ENCODE measurements at regions not wholly inside any gene's neighbourhood (a gene's known extent, or its start where the extent isn't known, plus 50 kb on each side); places are given as distances from the start of the nearest gene placed in this dataset.

DNA sequence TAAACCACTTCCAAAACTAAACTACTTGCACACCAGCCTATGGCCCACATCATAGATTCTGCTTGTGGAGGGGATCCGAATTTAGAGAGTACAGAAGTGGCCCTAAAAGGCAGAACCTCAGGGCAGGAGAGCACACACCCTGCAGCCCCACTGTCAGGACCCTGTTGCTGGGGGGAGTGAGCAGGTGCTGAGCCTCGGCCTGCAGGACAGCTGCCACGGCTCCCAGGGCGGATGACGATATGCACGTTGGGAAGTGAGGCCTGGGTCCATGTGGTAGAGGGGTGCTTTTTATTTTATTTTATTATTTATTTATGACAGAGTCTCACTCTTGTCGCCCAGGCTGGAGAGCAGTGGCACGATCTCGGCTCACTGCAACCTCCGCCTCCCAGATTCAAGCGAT is 73.5 kb downstream of the TNFAIP2 start:
- H3K27me3 Mint-ChIP-seq, result no peaks in the 10 kb centered on the region
- peaks cover 10% of the 10 kb centered on the region for H3K4me1 Mint-ChIP-seq (ENCODE audit: unreplicated experiment)
- no peaks in the 10 kb centered on the region for H3K36me3 Mint-ChIP-seq
- H3K9me3 Mint-ChIP-seq, result peaks cover 5% of the 10 kb centered on the region
- no peak for DNase-seq (ENCODE audit: extremely low spot score, unreplicated experiment)
- H3K27ac Mint-ChIP-seq, result no peak overlapping the region
- H3K4me3 Mint-ChIP-seq, result no peak overlapping the region
- TF ChIP-seq, protein P1, sequence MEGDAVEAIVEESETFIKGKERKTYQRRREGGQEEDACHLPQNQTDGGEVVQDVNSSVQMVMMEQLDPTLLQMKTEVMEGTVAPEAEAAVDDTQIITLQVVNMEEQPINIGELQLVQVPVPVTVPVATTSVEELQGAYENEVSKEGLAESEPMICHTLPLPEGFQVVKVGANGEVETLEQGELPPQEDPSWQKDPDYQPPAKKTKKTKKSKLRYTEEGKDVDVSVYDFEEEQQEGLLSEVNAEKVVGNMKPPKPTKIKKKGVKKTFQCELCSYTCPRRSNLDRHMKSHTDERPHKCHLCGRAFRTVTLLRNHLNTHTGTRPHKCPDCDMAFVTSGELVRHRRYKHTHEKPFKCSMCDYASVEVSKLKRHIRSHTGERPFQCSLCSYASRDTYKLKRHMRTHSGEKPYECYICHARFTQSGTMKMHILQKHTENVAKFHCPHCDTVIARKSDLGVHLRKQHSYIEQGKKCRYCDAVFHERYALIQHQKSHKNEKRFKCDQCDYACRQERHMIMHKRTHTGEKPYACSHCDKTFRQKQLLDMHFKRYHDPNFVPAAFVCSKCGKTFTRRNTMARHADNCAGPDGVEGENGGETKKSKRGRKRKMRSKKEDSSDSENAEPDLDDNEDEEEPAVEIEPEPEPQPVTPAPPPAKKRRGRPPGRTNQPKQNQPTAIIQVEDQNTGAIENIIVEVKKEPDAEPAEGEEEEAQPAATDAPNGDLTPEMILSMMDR (conservative IDR thresholded peaks at IDR 0.05), result no peak

DNA sequence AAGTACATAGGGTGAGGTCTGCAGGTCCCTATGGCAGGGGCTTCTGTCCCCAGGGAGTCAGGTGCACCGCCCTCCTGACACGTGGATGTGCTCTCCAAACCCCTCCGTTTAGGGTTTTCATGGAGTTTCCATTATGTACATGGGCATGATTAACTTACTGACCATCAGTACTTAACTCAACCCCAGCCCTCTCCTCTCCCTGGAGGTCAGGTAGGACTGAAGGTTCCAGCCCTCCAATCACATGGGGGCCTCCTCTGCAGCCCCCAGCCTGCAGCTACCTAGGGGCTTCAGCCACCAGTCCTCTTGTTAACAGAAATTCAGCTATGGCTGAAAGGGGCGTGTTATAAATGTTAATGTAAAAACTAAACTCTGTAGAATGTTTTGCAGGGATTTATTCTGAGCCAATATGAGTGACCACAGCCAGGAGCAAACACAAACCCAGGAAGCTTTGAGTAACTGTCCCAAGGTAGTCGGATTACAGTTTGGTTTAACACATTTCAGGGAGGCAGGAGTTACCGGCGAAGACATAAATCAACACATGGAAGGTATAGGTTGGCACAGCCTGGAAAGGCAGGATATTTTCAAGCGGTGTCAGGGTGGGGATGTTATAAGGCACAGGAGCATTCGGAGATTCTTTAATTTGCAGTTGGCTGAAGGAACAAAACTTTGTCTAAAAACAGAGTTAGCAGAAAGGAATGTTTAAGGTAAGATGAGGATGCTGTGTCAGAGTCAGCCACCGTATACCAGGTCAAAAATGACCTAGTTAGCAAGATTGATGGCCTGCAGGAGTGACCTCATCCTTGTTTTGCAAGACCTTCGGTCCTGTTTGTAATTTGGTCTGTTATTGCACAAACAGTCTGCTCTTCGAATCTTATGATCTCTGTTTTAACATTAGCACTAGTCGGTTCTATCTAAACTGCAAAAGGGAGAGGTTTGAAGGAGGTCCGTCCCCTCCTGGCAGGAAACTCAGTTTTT is 75.2 kb downstream of the TNFAIP2 start:
- Mint-ChIP-seq H3K36me3 (no peaks in the 10 kb centered on the region), H3K27me3 (no peaks in the 10 kb centered on the region), H3K4me3 (no peak overlapping the region), H3K9me3 (no peaks in the 10 kb centered on the region), H3K4me1 (ENCODE audit: unreplicated experiment) (peaks cover 10% of the 10 kb centered on the region), H3K27ac (no peak overlapping the region)
- no peak for DNase-seq (ENCODE audit: extremely low spot score, unreplicated experiment)
- TF ChIP-seq, protein P1 (conservative IDR thresholded peaks at IDR 0.05), result no peak

DNA sequence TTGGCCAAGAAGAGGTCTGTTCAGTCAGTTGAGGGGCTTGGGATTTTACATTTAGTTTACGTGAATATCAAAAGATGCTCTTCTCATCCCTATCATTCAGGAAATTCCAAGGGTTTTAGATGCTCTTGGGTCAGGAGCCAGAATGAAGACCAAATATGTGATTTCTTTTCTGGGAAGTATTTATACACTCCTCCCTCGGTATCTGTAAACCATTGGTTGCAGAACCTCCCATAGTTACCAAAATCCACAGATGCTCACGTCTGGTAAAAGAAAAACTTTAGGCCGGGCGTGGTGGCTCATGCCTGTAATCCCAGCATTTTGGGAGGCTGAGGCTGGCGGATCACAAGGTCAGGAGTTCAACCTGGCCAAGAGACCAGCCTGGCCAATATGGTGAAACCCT is 75.9 kb downstream of the TNFAIP2 start:
- TF ChIP-seq, protein P1 (conservative IDR thresholded peaks at IDR 0.05), result no peak
- Mint-ChIP-seq H3K36me3 (no peaks in the 10 kb centered on the region), H3K9me3 (no peaks in the 10 kb centered on the region), H3K27ac (no peak overlapping the region), H3K4me1 (ENCODE audit: unreplicated experiment) (peaks cover 10% of the 10 kb centered on the region), H3K4me3 (no peak overlapping the region), H3K27me3 (no peaks in the 10 kb centered on the region)
- no peak for DNase-seq (ENCODE audit: extremely low spot score, unreplicated experiment)

DNA sequence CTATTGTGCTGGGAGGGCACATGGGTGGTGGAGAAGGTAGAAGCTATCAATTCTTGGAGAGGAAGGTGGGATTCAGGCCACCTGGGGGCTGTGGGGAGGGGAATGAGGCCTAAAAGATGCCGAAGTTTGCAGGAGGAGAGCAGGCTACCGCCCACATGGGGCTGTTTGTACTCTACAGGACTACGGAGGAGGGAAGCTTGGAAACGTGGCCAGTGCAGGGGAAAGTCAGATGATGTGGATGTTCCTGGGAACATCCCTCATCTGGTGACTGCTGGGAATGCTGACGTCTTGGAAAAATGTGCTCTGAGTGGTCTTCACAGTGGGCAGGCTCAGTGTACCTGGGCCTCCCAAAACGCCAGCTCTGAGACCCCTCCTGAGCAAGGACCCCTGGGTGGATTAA is 78.5 kb downstream of the TNFAIP2 start:
- peaks cover 2% of the 10 kb centered on the region for H3K27me3 Mint-ChIP-seq
- no peaks in the 10 kb centered on the region for H3K36me3 Mint-ChIP-seq
- peaks cover 11% of the 10 kb centered on the region for H3K4me1 Mint-ChIP-seq (ENCODE audit: unreplicated experiment)
- DNase-seq (ENCODE audit: extremely low spot score, unreplicated experiment), result no peak
- no peak overlapping the region for H3K4me3 Mint-ChIP-seq
- H3K9me3 Mint-ChIP-seq, result no peaks in the 10 kb centered on the region
- TF ChIP-seq, protein P1 (conservative IDR thresholded peaks at IDR 0.05), result no peak
- H3K27ac Mint-ChIP-seq, result no peak overlapping the region

DNA sequence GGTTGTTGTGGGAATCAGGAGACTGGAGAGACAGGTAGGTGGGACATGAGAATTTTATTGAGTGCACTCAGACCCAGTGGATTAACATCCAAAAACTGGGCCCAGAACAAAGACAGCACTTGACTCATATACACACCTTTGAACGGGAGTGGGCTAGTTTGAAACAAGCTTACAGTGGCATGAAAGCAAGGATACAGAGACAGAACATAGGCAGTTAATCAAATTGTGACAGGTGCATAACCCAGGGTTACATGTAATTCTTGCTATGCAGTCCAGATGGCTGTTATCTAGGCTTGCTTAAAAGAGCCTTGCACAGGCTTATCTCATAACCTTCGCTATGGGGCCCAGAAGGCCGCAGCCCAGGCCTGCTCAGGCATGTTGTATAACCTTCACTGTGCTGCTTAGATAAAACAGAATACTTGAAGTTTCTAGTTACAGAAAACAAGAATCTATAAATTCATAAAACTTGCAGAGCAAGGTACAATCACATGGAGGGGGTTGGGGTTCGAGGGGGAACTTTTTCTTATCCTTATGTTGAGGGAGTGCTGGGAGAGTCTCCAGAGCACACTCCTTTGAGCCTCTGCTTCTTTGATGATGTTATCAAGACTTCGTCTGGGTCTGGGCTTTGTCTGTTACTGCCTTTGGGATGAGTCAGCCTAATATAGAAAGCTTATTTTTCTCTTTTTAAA is 81.7 kb downstream of the TNFAIP2 start:
- Mint-ChIP-seq H3K27me3 (peaks cover 25% of the 10 kb centered on the region), H3K36me3 (no peaks in the 10 kb centered on the region), H3K4me3 (peak overlapping the region; percentile 39), H3K9me3 (no peaks in the 10 kb centered on the region), H3K27ac (no peak overlapping the region), H3K4me1 (ENCODE audit: unreplicated experiment) (peaks cover 14% of the 10 kb centered on the region)
- TF ChIP-seq, protein P1 (conservative IDR thresholded peaks at IDR 0.05), result no peak
- DNase-seq (ENCODE audit: extremely low spot score, unreplicated experiment), result no peak

Measured in type B pancreatic cell (in vitro differentiated cells).